SW480 (cell line): ENCODE measurements at regions not wholly inside any gene's neighbourhood (a gene's known extent, or its start where the extent isn't known, plus 50 kb on each side); places are given as distances from the start of the nearest gene placed in this dataset.
"Not testable (repeated sequence)": the region's sequence is repeated elsewhere in the genome, so short reads cannot be mapped to it uniquely, and the experiment has no call there.

Source experiments
- DNase-seq: peaks from one replicate; pipeline ENCODE4 v3.0.0-alpha.2; 2016; ENCODE audit warnings: low spot score

DNA sequence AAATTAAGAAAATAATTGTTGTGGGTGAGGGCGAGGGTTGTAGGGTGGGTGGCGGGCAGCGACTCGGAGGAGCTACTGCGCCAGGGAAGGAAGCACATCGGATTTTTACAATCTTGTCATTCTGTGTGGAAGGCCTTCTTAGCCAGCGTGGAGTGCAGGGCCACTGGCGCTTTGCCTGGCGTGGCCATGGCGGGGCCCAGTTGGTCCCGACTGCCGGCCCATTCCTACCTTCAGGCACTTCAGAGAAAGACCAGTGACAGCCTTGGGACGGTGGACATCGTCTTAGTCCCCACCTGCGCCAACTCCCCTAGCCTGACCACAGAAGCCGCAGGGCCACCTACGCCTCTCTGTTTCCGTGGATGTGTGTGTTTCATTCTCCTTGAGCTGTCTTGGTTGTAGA is 136.9 kb upstream of the NEGR1 start:
- no peak for DNase-seq

- DNase-seq, result no peak
Measured at GRCh38 chr1:72412286-72412685, 129.9 kb upstream of the NEGR1 start.

DNA sequence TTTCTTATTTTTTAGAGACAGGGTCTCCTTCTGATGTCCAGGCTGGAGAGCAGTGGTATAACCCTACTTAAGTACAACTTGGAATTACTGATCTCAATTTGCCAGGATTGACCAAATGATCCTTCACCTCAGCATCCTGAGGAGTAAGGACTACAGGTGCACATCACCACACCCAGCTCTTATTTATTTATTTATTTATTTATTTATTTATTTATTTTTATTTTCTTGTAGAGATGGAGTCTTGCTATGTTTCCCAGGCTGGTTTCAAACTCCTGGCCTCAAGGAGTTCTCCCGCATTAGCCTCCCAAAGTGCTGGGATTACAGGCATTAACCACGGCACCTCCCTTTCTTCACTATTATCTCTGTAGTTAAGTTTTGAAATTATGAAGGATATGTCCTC is 117.5 kb upstream of the NEGR1 start:
- DNase-seq, result no peak

DNA sequence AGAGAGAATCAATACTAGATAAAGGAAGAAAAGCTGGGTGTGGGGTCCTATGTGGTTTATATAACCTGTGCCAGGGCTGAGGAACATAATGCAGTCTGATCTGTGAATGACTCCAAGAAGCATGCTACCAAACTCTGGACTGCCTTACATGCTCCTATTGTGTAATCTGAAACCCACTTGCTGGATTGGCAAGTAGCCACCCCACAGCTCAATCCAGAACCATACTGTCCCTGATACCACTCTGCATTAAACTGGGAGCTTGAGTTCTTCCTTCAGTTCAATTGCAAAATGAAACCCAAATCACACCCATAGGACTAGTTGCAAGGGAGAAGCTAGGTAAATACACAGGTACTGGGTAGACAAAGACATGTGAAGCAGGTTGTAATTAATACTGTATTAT is 115.4 kb upstream of the NEGR1 start:
- no peak for DNase-seq

DNA sequence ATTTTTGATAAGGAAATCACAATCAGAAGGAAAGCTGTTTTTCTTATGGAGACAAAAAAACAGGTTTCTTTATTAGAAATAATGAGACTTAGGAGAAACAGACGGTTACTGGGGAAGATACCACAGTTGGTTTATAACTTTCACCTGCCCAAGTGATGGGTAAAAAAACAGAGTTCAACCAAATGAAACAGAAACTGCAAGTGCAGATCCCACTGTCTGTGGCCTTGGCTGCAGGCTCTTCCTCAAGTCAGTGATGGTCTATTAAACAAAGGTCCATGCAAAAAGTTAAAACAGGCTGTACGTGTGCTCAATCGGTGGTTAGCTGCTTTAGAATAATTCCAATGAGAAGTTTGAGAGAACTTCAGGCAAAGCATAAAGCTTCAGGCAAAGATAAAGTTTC is 112.1 kb upstream of the NEGR1 start:
- no peak for DNase-seq

DNA sequence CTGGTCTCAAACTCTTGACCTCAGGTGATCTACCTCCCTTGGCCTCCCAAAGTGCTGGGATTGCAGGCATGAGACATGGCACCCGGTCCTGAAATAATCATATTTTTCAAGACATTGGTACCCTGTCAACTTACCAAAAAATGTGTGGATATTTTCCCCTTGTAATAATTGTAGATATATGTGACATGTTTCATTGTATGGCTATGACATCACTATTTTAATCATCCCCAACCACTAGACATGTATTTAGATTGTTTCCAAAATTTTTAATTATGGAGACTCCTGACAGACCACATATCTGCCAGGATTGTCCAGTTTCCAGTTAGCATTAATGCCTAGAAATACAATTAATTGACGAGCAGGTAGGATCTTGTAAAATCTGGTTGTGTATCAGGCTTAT is 96.7 kb upstream of the NEGR1 start:
- no peak for DNase-seq

- no peak for DNase-seq
Measured at GRCh38 chr1:72375226-72375625, 92.9 kb upstream of the NEGR1 start.

- DNase-seq, result no peak
Measured at GRCh38 chr1:72371259-72372035, 89.1 kb upstream of the NEGR1 start.

DNA sequence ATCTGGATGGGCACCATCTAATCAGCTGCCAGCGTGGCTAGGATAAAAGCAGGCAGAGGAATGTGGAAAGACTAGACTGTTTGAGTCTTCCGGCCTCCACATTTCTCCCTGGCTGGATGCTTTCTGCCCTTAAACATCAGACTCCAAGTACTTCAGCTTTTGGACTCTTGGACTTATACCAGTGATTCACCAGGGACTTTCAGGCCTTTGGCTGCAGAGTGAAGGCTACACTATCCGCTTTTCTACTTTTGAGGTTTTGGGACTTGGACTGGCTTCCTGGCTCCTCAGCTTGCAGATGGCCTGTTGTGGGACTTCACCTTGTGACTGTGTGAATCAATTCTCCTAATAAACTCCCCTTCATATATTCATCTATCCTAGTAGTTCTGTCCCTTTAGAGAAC is 88.5 kb upstream of the NEGR1 start:
- not testable (repeated sequence) for DNase-seq

- DNase-seq, result no peak
Measured at GRCh38 chr1:72369069-72369757, 86.9 kb upstream of the NEGR1 start.

- DNase-seq, result peak; percentile 85
Measured at GRCh38 chr1:72366466-72366865, 84.1 kb upstream of the NEGR1 start.

- no peak for DNase-seq
Measured at GRCh38 chr1:72365693-72366092, 83.4 kb upstream of the NEGR1 start.

GRCh38 chr1:72362538-72362937 is 80.2 kb upstream of the NEGR1 start:
- DNase-seq, result no peak

DNA sequence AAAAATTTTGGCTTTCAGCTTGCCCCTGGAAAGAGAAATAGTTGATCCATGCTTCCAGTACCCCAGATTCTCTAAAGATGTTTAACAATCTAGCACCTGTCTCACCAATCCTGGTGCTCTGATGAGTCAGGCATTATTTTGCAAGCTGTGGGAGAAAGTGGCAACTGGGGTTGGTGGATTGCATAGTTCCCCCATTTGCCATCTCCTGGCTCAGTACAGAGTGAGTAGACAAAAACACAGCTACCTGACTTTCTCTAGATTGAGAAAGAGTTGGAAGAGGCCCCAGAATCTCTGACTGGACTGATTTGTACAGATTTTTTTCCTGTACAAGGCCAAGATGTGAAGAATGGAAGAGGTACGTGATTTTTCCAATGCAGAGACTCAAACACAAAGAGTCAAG is 75.1 kb upstream of the NEGR1 start:
- no peak for DNase-seq

DNA sequence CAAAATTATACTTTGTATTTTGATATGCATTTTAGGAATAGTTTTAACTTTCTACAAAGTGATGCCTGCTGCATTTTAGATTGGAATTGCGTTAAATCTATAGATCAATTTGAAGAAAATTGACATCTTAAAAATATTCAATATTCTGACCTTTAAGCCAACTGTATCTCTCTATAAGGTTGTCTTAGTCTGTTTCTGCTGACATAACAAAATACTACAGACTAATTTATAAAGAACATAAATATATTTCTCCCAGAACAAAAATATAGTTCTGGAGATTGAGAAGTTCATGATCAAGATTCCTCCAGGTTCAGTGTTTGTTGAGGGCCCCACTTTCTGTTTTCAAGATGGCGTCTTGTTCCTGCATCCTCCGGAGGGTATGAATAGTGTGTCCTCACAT is 73.6 kb upstream of the NEGR1 start:
- no peak for DNase-seq

DNA sequence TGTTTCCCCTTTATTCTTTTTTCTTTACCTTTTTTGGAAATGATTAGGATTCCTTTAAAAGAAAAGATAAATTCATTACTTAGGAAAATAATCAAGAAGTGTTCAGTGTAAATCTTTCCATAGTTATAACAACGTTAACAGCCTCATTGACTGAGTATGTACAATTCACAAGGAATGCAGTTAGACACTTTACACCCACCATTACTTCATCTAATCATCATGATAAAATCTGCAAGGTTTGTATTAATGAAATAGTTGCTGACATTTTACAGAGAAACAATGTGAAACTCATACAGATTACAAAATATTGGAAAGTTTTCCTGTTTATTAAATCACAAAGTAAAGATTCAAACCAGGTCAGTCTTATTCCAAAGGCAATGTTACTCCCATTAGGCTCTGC is 59.3 kb upstream of the NEGR1 start:
- DNase-seq, result no peak

DNA sequence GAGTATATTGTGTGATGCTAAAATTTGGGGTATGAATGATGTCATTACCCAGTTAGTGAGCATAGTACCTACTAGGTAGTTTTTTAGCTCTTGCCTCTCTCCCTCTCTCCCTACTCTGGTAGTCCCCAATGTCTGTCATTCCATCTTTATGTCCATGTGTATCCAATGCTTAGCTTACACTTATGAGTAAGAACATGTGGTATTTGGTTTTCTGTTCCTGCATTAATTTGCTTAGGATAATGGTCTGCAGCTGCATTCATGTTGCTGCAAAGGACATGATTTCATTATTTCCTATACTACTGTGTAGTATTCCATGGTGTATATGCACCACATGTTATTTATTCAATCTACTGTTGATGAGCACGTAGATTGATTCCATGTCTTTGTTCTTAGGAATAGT is 54.4 kb upstream of the NEGR1 start:
- DNase-seq, result no peak
